Stimulated activated effector memory CD8-positive, alpha-beta T cell treated with anti-CD3 and anti-CD28 coated beads, Interleukin-12 subunit alpha, Interleukin-12 subunit beta, amount 100 ng/mL, for 72 hours (primary cell): ENCODE measurements at regions not wholly inside any gene's neighbourhood (a gene's known extent, or its start where the extent isn't known, plus 50 kb on each side); places are given as distances from the start of the nearest gene placed in this dataset.

Source experiments
- ATAC-seq: fragments of 150-1000 bp; cut with Tn5 transposase; 2 replicates; pipeline ENCODE4 v1.10.0; 2021
- DNase-seq, 2 donors: peaks; one replicate each; pipeline ENCODE4 v3.0.0; 2021 to 2022; ENCODE audit warnings: low spot score in 2 of 2
- H3K27ac Mint-ChIP-seq: one replicate; pipeline ENCODE4 v1.8.0; 2022; ENCODE audit warnings: mild to moderate bottlenecking, mixed read lengths
- H3K36me3 Mint-ChIP-seq: one replicate; pipeline ENCODE4 v1.8.0; 2022; ENCODE audit warnings: mild to moderate bottlenecking, mixed read lengths
- H3K4me1 Mint-ChIP-seq: one replicate; pipeline ENCODE4 v1.8.0; 2022; ENCODE audit warnings: mixed read lengths
- H3K4me3 Mint-ChIP-seq: one replicate; pipeline ENCODE4 v1.8.0; 2022; ENCODE audit warnings: mild to moderate bottlenecking, mixed read lengths
- H3K9me3 Mint-ChIP-seq: one replicate; pipeline ENCODE4 v1.8.0; 2022; ENCODE audit warnings: mixed read lengths

DNA sequence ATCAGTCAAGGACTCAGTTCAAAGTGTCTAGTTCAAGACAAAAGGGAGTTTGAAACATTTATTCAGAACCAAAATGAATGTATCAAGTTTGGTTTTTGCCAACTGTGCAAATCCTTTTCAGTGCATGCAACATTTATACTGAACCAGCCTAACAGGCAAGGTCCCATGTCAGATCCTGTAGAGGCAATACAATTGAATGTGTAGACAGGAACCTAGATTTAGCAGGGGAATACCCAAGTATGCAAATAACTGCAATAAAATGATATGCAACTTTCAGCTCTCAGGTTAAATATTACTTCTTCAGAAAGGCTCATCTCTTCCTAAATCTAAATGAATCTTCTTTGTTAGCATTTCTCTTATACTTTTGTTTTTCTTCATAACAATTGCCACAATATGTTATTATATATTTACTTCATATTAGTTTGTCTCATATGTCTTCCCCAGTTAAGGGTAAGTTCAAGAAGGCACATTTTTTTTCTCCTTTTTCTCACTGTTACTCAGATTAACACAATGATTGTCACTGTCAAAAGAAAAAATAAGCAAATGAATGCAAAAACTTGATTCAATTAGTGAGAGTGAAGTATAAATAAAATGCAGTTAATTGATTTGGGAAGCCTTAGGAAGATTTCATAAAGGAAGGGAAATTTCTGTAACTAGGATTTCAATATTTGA is 163.9 kb upstream of the RASA1 start:
- peaks cover 4% of the 10 kb centered on the region for H3K9me3 Mint-ChIP-seq
- no peak overlapping the region for H3K27ac Mint-ChIP-seq
- H3K36me3 Mint-ChIP-seq, result no peaks in the 10 kb centered on the region
- DNase-seq, result no peak
- no peak overlapping the region for H3K4me3 Mint-ChIP-seq
- H3K4me1 Mint-ChIP-seq, result peaks cover 9% of the 10 kb centered on the region
- ATAC-seq, result peak; percentile 47

DNA sequence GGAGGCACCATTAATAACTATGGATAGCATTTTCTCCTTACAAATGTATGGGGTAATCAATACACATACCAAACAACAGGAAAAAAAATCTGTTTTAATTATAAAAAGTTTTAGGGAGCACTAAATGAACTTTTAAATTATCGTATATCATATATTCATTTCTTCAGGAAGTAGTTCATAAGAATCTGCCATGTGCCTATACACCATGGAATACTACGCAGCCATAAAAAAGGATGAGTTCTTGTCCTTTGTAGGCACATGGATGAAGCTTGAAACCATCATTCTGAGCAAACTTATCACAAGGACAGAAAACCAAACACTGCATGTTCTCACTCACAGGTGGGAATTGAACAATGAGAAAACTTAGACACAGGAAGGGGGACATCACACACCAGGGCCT is 162.1 kb upstream of the RASA1 start:
- H3K27ac Mint-ChIP-seq, result no peak overlapping the region
- peaks cover 4% of the 10 kb centered on the region for H3K9me3 Mint-ChIP-seq
- peaks cover 9% of the 10 kb centered on the region for H3K4me1 Mint-ChIP-seq
- DNase-seq, result no peak
- no peaks in the 10 kb centered on the region for H3K36me3 Mint-ChIP-seq
- ATAC-seq, result no peak
- no peak overlapping the region for H3K4me3 Mint-ChIP-seq

DNA sequence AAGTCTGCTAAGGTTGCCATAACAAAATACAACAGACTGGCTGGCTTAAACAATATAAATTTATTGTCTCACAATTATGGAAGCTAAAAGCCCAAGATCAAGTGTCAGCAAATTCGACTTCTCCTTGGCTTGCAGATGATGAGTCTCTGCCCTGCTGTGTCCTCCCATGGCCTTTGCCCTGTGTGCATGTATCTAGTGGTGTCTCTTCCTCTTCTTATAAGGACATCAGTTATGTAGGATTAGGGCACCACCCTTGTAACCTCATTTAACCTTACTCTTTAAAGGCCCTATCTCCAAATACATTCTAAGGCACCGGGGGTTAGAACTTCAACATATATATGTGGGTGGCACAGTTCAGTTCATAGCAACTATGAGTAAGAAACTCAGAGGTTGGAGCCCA is 157.9 kb upstream of the RASA1 start:
- Mint-ChIP-seq H3K4me1 (no peaks in the 10 kb centered on the region), H3K4me3 (no peak overlapping the region), H3K9me3 (peaks cover 4% of the 10 kb centered on the region), H3K36me3 (no peaks in the 10 kb centered on the region), H3K27ac (no peak overlapping the region)
- ATAC-seq (no peak), DNase-seq (no peak)

DNA sequence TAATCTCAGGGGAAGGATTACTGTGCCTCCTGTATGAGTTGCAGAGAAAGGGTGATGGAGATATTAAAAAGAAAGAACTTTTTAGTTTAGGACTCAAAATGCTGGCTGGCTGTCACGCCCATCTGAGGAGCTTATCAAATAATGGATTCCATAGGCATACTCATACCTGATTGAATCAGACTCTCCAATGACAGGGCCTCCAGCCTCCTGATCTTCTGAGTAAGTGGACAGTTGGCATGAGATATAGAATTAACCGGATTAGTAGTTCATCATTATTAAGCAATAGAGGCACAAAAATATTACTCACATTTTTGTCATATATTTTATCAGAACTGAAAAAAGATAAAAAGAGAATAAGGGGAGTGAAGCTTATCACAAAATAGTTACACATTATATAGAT is 157.0 kb upstream of the RASA1 start:
- DNase-seq, result no peak
- no peaks in the 10 kb centered on the region for H3K36me3 Mint-ChIP-seq
- H3K27ac Mint-ChIP-seq, result no peak overlapping the region
- H3K4me1 Mint-ChIP-seq, result no peaks in the 10 kb centered on the region
- no peak for ATAC-seq
- H3K9me3 Mint-ChIP-seq, result no peaks in the 10 kb centered on the region
- no peak overlapping the region for H3K4me3 Mint-ChIP-seq

DNA sequence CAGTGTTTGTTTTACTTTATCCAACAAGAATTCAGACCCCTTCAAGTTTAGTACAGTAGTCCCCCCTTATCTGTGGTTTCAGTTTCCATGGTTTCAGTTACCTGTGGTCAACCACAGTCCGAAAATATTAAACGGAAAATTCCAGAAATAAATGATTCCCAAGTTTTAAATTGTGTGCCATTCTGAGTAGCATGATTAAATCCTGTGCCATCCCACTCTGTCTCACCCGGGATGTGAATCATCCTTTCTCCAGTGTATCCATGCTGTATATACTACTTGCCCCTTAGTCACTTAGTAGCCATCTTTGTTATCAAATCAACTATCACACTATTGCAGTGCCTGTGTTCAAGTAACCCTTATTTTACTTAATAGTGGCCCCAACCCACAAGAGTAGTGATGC is 153.8 kb upstream of the RASA1 start:
- no peak overlapping the region for H3K27ac Mint-ChIP-seq
- H3K4me3 Mint-ChIP-seq, result no peak overlapping the region
- peaks cover 13% of the 10 kb centered on the region for H3K4me1 Mint-ChIP-seq
- ATAC-seq (no peak), DNase-seq (no peak)
- no peaks in the 10 kb centered on the region for H3K36me3 Mint-ChIP-seq
- H3K9me3 Mint-ChIP-seq, result no peaks in the 10 kb centered on the region

DNA sequence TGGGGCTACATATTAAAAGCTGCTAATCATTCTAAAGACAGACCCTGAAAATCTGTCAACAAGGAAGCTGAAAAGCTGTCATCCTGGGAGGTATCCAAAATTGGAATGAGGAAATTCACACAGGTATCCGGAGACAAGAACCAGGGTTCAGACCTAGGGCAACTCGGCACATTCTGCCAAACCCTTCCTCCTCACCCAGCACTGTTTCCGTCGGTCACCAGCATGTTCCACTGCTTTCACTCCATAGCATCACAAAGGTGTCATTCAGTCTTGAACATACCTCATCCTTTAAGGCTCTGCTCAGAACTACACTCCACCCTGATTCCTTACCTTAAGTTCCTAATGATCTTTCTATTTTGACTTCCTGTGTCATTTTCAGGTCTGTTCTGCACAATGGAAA is 153.1 kb upstream of the RASA1 start:
- H3K4me3 Mint-ChIP-seq, result no peak overlapping the region
- H3K9me3 Mint-ChIP-seq, result no peaks in the 10 kb centered on the region
- peaks cover 21% of the 10 kb centered on the region for H3K4me1 Mint-ChIP-seq
- no peak for ATAC-seq
- no peak overlapping the region for H3K27ac Mint-ChIP-seq
- H3K36me3 Mint-ChIP-seq, result no peaks in the 10 kb centered on the region
- DNase-seq, result no peak

DNA sequence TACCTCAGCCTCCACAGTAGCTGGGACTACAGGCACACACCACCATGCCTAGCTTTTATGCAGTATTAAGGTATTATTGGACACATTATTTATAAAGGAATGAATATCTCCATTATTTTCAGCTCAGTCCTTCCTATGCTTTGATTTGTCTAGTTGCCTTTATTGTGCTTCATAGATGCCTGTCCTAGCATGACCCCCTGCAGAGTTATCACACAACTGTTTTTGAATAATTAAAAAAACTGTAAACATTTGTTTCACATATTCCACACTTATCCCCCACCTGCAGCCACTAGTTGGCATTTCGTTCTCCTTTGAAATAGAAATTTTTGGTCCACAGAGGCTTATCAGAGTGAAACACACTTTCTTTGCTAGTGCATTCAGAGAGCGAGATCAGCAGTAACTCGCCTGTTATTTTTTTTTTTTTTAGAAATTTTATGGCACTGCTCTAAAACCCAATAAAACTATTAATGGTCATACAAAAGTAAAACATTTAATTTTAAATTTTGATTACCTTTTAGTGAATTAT is 151.8 kb upstream of the RASA1 start:
- no peak overlapping the region for H3K4me3 Mint-ChIP-seq
- ATAC-seq (no peak), DNase-seq (no peak)
- no peak overlapping the region for H3K27ac Mint-ChIP-seq
- peaks cover 33% of the 10 kb centered on the region for H3K4me1 Mint-ChIP-seq
- H3K36me3 Mint-ChIP-seq, result no peaks in the 10 kb centered on the region
- H3K9me3 Mint-ChIP-seq, result no peaks in the 10 kb centered on the region

DNA sequence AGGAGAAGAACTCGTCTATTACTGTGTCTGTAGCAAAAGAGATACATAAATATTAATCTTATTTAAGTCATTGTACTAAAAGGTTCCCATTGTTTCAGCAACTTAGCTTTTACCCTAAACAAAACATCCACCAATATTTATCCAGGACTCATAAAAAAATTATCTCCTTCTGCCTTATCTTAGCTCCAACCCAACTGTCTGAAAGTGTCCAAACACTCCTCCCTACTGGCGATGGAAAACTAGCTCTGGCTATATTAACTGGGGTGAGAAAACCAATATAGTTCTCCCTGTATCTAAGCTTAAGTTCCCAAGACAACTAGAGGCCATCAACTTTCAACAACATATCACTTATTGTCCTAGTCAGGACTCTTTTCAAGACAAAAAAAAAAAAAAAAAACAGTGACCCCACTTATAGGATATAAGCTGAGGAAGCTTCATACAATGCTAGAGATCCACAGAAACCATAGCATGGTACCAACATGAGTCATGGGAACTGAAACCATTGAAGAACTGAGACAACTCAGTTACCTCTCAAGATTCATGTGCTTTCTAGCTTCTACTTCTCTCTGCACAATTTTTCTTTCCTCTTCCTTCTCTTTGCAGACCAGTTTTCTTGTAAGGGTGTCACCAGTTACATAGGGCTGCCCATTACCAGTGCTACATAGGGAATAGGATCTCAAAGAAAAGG is 150.7 kb upstream of the RASA1 start:
- H3K9me3 Mint-ChIP-seq, result no peaks in the 10 kb centered on the region
- DNase-seq, result no peak

DNA sequence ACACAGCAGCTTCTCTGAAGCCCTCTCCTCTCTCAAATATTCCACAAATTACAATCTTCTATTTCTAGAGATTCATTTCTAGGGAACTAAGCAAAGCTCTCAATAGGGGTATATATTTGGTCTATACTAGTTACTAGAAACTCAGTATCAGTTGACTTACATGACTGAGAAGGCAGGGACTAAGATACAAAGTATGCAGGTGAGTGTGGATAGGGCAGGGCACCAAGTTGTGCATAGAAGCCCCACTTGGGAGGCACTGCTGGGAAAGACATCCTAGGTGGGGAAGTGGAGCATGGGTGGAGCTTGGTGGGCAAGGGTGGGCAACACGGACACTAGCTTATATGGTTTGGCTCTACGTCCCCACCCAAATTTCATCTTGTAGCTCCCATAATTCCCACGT is 148.1 kb upstream of the RASA1 start:
- H3K36me3 Mint-ChIP-seq, result no peaks in the 10 kb centered on the region
- no peak overlapping the region for H3K27ac Mint-ChIP-seq
- DNase-seq (no peak), ATAC-seq (no peak)
- H3K4me3 Mint-ChIP-seq, result no peak overlapping the region
- H3K4me1 Mint-ChIP-seq, result peaks cover 51% of the 10 kb centered on the region
- no peaks in the 10 kb centered on the region for H3K9me3 Mint-ChIP-seq

More for the DNA sequence above, 150.7 kb upstream of the RASA1 start:
- Mint-ChIP-seq H3K27ac (peak overlapping the region; percentile 18), H3K36me3 (no peaks in the 10 kb centered on the region), H3K4me1 (peaks cover 39% of the 10 kb centered on the region), H3K4me3 (no peak overlapping the region)
- ATAC-seq, result peak; percentile 79

DNA sequence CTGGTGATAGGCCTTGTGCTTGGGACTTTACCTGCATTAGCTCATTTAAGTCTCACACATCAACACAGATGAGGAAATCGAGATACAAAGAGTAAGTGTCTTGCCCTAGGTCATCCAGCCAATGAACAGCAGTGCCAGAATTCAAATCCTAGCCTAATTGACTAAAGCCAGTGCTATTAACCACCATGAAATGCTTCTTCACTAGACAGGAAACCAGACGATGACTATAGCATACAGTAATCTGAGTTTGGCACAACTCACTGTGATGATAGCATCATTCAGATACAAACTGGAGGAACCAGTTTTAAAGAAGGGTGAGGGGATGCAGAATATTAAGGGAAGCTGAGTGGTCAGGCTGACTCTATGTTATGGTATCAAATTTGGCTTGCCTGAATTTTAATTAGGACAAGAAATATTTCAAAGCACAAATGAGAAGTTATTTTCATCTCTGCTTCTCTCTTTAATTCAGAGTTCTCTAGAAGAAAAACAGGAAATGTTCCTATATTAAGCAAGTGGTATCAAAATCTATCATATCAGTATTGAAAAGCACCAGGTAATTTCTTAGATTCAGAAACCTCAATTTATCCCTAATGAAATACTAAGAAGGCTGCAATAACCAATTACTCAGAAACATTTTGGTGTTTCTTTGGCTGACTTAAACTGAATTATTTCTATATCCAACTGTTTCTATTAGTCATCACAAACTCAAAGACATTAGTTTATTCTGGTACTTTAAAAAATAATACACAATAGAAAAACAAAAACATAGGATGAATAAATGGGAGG is 147.0 kb upstream of the RASA1 start:
- H3K27ac Mint-ChIP-seq, result peak overlapping the region; percentile 41
- no peaks in the 10 kb centered on the region for H3K9me3 Mint-ChIP-seq
- ATAC-seq (peak; percentile 88), DNase-seq (no peak)
- peak overlapping the region; percentile 47 for H3K4me3 Mint-ChIP-seq
- no peaks in the 10 kb centered on the region for H3K36me3 Mint-ChIP-seq
- H3K4me1 Mint-ChIP-seq, result peaks cover 51% of the 10 kb centered on the region

DNA sequence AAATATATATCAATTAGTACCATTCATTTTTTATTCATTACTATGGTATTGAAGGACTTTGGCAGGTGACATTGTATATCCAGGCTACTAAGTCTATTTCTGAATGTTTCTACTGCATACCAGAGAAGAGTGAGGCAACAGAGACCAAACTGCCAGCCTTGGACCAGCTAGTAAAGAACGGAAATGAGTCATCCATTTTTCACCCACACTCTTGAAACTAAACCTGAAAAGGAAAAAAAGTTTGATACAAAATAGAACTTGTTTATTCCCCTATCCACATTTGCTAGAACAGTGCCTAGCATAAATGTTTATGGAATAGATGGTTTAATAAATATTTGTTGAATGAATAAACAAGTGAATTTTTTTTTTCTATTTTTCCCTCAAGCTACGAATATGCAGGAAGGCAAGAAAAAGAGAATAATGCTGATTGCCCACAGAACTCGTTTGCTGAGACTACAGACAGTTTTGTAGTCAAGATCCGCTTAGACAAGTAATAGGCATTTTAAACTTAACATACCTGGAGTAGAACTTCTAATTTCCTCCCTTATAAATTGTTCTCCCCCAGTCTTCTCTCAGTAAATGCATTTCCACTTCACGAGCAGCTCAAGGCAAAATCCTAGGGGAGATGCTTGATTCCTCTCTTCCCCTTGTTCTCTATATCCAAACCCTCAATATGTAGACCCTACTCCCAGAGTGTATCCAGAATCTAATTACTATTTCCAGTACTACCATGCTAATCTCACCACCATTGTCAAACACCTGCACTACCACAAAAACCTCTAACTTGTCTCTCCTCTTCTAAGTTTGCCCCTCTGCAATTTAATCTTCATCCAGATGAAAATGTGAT is 146.2 kb upstream of the RASA1 start:
- no peaks in the 10 kb centered on the region for H3K9me3 Mint-ChIP-seq
- DNase-seq (no peak), ATAC-seq (peak; percentile 84)
- H3K4me1 Mint-ChIP-seq, result peaks cover 51% of the 10 kb centered on the region
- peak overlapping the region; percentile 47 for H3K4me3 Mint-ChIP-seq
- H3K27ac Mint-ChIP-seq, result peak overlapping the region; percentile 41
- H3K36me3 Mint-ChIP-seq, result no peaks in the 10 kb centered on the region

DNA sequence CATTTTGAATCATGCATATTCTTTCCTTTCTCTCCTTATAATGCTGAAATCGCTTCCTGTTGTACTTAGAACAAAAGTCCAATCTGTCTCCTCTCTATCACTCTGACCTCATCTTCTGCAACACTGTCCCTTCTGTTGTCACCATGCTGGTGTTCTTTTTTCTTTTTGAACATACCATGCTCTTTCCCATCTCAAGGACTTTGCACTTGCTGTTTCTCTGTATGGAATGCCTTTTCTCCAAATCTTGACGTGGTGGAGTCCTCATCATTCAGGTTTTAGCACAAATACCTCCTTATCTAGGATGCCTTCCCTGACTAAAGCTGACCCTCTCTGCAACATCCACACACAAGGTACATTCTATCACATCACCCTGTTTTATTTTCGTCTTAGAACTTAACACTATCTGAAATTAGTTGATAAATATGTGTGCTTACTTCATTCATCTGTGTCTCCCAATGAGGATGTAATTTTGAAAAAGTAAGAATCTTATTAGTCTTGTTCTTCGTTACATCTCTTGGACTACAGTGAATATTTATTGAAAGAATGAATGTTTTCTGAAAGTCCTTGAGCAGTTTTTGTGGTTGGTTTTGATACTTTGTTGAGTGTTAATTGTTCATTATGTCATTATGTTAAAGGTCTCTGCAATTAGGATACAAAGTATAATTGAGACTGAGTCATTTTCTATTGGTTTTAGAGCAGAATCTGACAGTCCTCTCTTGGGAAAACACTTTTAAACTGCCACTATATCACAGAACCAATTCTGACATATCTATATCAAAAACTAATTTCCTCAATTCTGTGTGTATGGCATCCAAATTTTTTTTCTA is 145.3 kb upstream of the RASA1 start:
- ATAC-seq, result peak; percentile 25
- H3K27ac Mint-ChIP-seq, result peak overlapping the region; percentile 41
- H3K4me3 Mint-ChIP-seq, result peak overlapping the region; percentile 47
- no peaks in the 10 kb centered on the region for H3K9me3 Mint-ChIP-seq
- no peaks in the 10 kb centered on the region for H3K36me3 Mint-ChIP-seq
- no peak for DNase-seq
- H3K4me1 Mint-ChIP-seq, result peaks cover 50% of the 10 kb centered on the region

DNA sequence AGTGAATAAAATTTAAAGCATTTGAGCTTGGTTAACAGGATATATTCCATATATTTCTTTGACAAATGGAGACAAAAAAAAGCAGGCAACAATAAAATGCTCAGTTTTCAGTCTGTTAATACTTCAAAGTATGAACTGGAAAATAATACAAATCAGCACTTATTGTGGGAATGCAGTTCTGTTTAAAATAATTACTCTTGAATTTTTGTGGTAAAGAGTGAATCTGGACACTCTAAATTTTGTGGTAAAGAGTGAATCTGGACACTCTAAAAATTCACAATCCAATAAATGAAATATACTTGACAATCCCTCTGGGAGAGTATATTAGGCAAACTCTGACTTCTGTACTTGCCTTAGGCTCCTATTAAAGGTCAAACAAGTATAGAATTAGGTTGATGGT is 141.9 kb upstream of the RASA1 start:
- H3K4me3 Mint-ChIP-seq, result no peak overlapping the region
- no peaks in the 10 kb centered on the region for H3K36me3 Mint-ChIP-seq
- ATAC-seq, result no peak
- no peaks in the 10 kb centered on the region for H3K9me3 Mint-ChIP-seq
- DNase-seq, result no peak
- peaks cover 40% of the 10 kb centered on the region for H3K4me1 Mint-ChIP-seq
- no peak overlapping the region for H3K27ac Mint-ChIP-seq

DNA sequence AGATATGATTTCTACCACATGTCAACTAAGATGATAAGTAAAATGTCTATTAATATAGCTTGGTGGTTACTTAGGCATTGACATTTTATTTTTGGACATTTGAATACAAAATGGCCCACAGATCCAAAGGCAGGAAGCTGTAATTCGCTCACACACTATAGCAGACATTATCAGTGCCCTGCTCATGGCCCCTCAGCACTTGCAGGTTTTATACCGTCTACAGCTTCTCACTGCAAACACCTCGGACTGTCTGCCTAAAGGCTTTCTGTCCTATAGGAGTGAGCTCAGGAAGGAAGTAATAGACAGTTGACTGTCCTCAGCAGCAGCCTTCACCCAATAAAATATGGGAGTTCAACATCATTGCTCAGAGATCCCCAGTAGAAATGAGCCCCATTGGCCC is 140.8 kb upstream of the RASA1 start:
- DNase-seq, result no peak
- peaks cover 34% of the 10 kb centered on the region for H3K4me1 Mint-ChIP-seq
- no peaks in the 10 kb centered on the region for H3K9me3 Mint-ChIP-seq
- H3K4me3 Mint-ChIP-seq, result no peak overlapping the region
- H3K36me3 Mint-ChIP-seq, result no peaks in the 10 kb centered on the region
- no peak overlapping the region for H3K27ac Mint-ChIP-seq
- ATAC-seq, result no peak
